H9 (cell line): ENCODE measurements at regions not wholly inside any gene's neighbourhood (a gene's known extent, or its start where the extent isn't known, plus 50 kb on each side); places are given as distances from the start of the nearest gene placed in this dataset.
"Not testable (repeated sequence)": the region's sequence is repeated elsewhere in the genome, so short reads cannot be mapped to it uniquely, and the experiment has no call there.

Experiments used
- DNase-seq: peaks from one replicate; pipeline ENCODE4 v3.0.0-alpha.2; 2017
- H2AFZ ChIP-seq: one replicate; pipeline ENCODE4 v1.6.1; 2013; ENCODE audit warnings: mild to moderate bottlenecking, low read length, control low read depth, moderate library complexity
- H2AK5ac ChIP-seq: 2 replicates; pipeline ENCODE4 v1.6.1; 2013; ENCODE audit warnings: low read length, control low read depth, mixed read lengths; ENCODE audit not compliant: insufficient read length
- H2BK120ac ChIP-seq: one replicate; pipeline ENCODE4 v1.6.1; 2013; ENCODE audit warnings: low read depth, mild to moderate bottlenecking, low read length, control low read depth, inconsistent platforms; ENCODE audit not compliant: poor library complexity, severe bottlenecking
- H2BK12ac ChIP-seq: 2 replicates; pipeline ENCODE4 v1.6.1; 2013; ENCODE audit warnings: low read length, control low read depth, mixed read lengths, low read depth; ENCODE audit not compliant: insufficient read length
- H2BK15ac ChIP-seq: 2 replicates; pipeline ENCODE4 v1.6.1; 2013; ENCODE audit warnings: low read depth, low read length, control low read depth
- H2BK20ac ChIP-seq: one replicate; pipeline ENCODE4 v1.6.1; 2013; ENCODE audit warnings: low read depth, mild to moderate bottlenecking, low read length, control low read depth, inconsistent platforms; ENCODE audit not compliant: poor library complexity, severe bottlenecking
- H2BK5ac ChIP-seq: 2 replicates; pipeline ENCODE4 v1.6.1; 2013; ENCODE audit warnings: low read length, control low read depth, mixed read lengths; ENCODE audit not compliant: insufficient read length
- H3K14ac ChIP-seq: 2 replicates; pipeline ENCODE4 v1.6.1; 2013; ENCODE audit warnings: low read length, control low read depth; ENCODE audit not compliant: insufficient read depth
- H3K18ac ChIP-seq: 2 replicates; pipeline ENCODE4 v1.6.1; 2013; ENCODE audit warnings: low read depth, mild to moderate bottlenecking, mixed read lengths, low read length, control low read depth; ENCODE audit not compliant: insufficient read length
- H3K23ac ChIP-seq: 2 replicates; pipeline ENCODE4 v1.6.1; 2013; ENCODE audit warnings: low read length, control low read depth, mixed read lengths, low read depth; ENCODE audit not compliant: insufficient read length
- H3K23me2 ChIP-seq: 2 replicates; pipeline ENCODE4 v1.6.1; 2013; ENCODE audit warnings: low read depth, mild to moderate bottlenecking, mixed read lengths, low read length, control low read depth; ENCODE audit not compliant: insufficient read length, poor library complexity, severe bottlenecking
- H3K27ac ChIP-seq: 2 replicates; pipeline ENCODE4 v1.5.1; 2013; ENCODE audit warnings: low read length, control low read depth, mixed read lengths, low read depth; ENCODE audit not compliant: insufficient read length
- H3K27me3 ChIP-seq: 2 replicates; pipeline ENCODE4 v1.6.1; 2013; ENCODE audit warnings: low read length, control low read depth, inconsistent platforms; ENCODE audit not compliant: insufficient read depth
- H3K4ac ChIP-seq: 2 replicates; pipeline ENCODE4 v1.6.1; 2013; ENCODE audit warnings: low read depth, mild to moderate bottlenecking, control low read depth, inconsistent platforms, low read length, moderate library complexity
- H3K4me1 ChIP-seq: 2 replicates; pipeline ENCODE4 v1.6.1; 2013; ENCODE audit warnings: low read length, control low read depth, inconsistent platforms; ENCODE audit not compliant: insufficient read depth
- H3K4me2 ChIP-seq: 2 replicates; pipeline ENCODE4 v1.6.1; 2013; ENCODE audit warnings: low read length, control low read depth, mixed read lengths; ENCODE audit not compliant: insufficient read length, insufficient read depth
- H3K56ac ChIP-seq: 2 replicates; pipeline ENCODE4 v1.6.1; 2013; ENCODE audit warnings: low read depth, mild to moderate bottlenecking, mixed read lengths, low read length, control low read depth; ENCODE audit not compliant: insufficient read length
- H3K79me1 ChIP-seq: 2 replicates; pipeline ENCODE4 v1.6.1; 2013; ENCODE audit warnings: low read depth, mild to moderate bottlenecking, moderate library complexity, low read length, control low read depth, inconsistent platforms; ENCODE audit not compliant: insufficient read depth, poor library complexity, severe bottlenecking
- H3K79me2 ChIP-seq: 2 replicates; pipeline ENCODE4 v1.6.1; 2013; ENCODE audit warnings: low read length, control low read depth, inconsistent platforms; ENCODE audit not compliant: insufficient read depth
- H3K9ac ChIP-seq: 2 replicates; pipeline ENCODE4 v1.6.1; 2013; ENCODE audit warnings: low read length, control low read depth, mixed read lengths; ENCODE audit not compliant: insufficient read length; ENCODE audit errors: extremely low read depth
- H3K9me3 ChIP-seq: one replicate; pipeline ENCODE4 v1.6.1; 2013; ENCODE audit warnings: low read depth, low read length, inconsistent platforms; ENCODE audit not compliant: control insufficient read depth
- H3T11ph ChIP-seq: one replicate; pipeline ENCODE4 v1.6.1; 2013; ENCODE audit warnings: mild to moderate bottlenecking, low read length, control low read depth, inconsistent platforms
- H4K20me1 ChIP-seq: one replicate; pipeline ENCODE4 v1.6.1; 2013; ENCODE audit not compliant: control insufficient read depth, insufficient read length, insufficient read depth
- H4K5ac ChIP-seq: 2 replicates; pipeline ENCODE4 v1.6.1; 2013; ENCODE audit warnings: low read depth, mild to moderate bottlenecking, mixed read lengths, low read length, control low read depth; ENCODE audit not compliant: insufficient read length
- H4K8ac ChIP-seq: replicated peaks from 2 replicates; pipeline ENCODE4 v1.6.1; 2013; ENCODE audit warnings: low read length, control low read depth, mixed read lengths, low read depth; ENCODE audit not compliant: insufficient read length
- H4K91ac ChIP-seq: 2 replicates; pipeline ENCODE4 v1.6.1; 2013; ENCODE audit warnings: low read depth, mild to moderate bottlenecking, moderate library complexity, mixed read lengths, low read length, control low read depth; ENCODE audit not compliant: insufficient read length
- H3K27ac Mint-ChIP-seq, 3 experiments: 2 replicates in 2 of 3; 3 replicates in 1 of 3; pipeline ENCODE4 v1.8.0; 2020 to 2021; ENCODE audit warnings: mixed read lengths in 3 of 3, mild to moderate bottlenecking in 1 of 3, moderate library complexity in 1 of 3
- H3K27me3 Mint-ChIP-seq: 2 replicates; pipeline ENCODE4 v1.8.0; 2021; ENCODE audit warnings: low read depth, mild to moderate bottlenecking, moderate library complexity, mixed read lengths
- H3K36me3 Mint-ChIP-seq, 3 experiments: 2 replicates in 2 of 3; 3 replicates in 1 of 3; pipeline ENCODE4 v1.8.0; 2020 to 2021; ENCODE audit warnings: low read depth in 3 of 3, mixed read lengths in 3 of 3; ENCODE audit not compliant: insufficient read depth in 1 of 3
- H3K4me1 Mint-ChIP-seq, 2 experiments: 2 replicates each; pipeline ENCODE4 v1.8.0; 2020; ENCODE audit warnings: mixed read lengths in 2 of 2
- H3K4me3 Mint-ChIP-seq, 2 experiments: 2 replicates in 1 of 2; 3 replicates in 1 of 2; pipeline ENCODE4 v1.8.0; 2020 to 2021; ENCODE audit warnings: mild to moderate bottlenecking in 2 of 2, mixed read lengths in 2 of 2, moderate library complexity in 1 of 2
- H3K9me3 Mint-ChIP-seq, 2 experiments: 2 replicates in 1 of 2; 3 replicates in 1 of 2; pipeline ENCODE4 v1.8.0; 2020; ENCODE audit warnings: mild to moderate bottlenecking in 2 of 2, mixed read lengths in 2 of 2, moderate library complexity in 1 of 2
- WGBS: extraction: QIAGEN DNeasy Blood & Tissue Kit; methylation state at CpG from one replicate; pipeline ENCODE4 v1.1.7; 2013; ENCODE audit warnings: missing lambda C conversion rate, low lambda C conversion rate, mixed read lengths; ENCODE audit not compliant: insufficient read length; ENCODE audit errors: extremely low coverage; 5-methylcytosine and 5-hydroxymethylcytosine counted together

GRCh38 chr15:19844061-19844460 is 697.5 kb downstream of the GOLGA6L6 start:
- not testable (repeated sequence) for H3K14ac ChIP-seq, H3K18ac ChIP-seq, H2BK120ac ChIP-seq, H2BK20ac ChIP-seq, H3K23me2 ChIP-seq, H4K5ac ChIP-seq, H3K27me3 ChIP-seq, H3K4me1 ChIP-seq, H3K4me3 Mint-ChIP-seq, H3K36me3 Mint-ChIP-seq, H4K20me1 ChIP-seq, H3K4me2 ChIP-seq, H3K23ac ChIP-seq, H3K4ac ChIP-seq, H3K27me3 Mint-ChIP-seq, DNase-seq, H3K4me1 Mint-ChIP-seq, H2BK12ac ChIP-seq, H3K79me2 ChIP-seq, H4K8ac ChIP-seq, H3T11ph ChIP-seq, H3K9ac ChIP-seq, H2AK5ac ChIP-seq, H4K91ac ChIP-seq, H3K27ac ChIP-seq, H2BK15ac ChIP-seq, H3K27ac Mint-ChIP-seq, H3K56ac ChIP-seq, H3K79me1 ChIP-seq, H2BK5ac ChIP-seq, H2AFZ ChIP-seq, H3K9me3 ChIP-seq
- WGBS: no CpG with 5 or more reads among the region's 4 CpGs
- peaks cover 41 to 42% of the 10 kb centered on the region in 2 experiments for H3K9me3 Mint-ChIP-seq
